ENCODE measurements at regions not wholly inside any gene's neighbourhood (a gene's known extent, or its start where the extent isn't known, plus 50 kb on each side); places are given as distances from the start of the nearest gene placed in this dataset.

GRCh38 chr4:13833171-13833804 lies 205.8 kb upstream of the BOD1L1 start:
- intact Hi-C loops (cut with micrococcal nuclease): no loop called here
- Mint-ChIP-seq H3K9me3 (no peaks in the 10 kb centered on the region), H3K36me3 (ENCODE audit: low read depth) (no peaks in the 10 kb centered on the region), H3K27ac (no peak overlapping the region), H3K4me1 (ENCODE audit: low read depth) (no peaks in the 10 kb centered on the region), H3K27me3 (ENCODE audit: low read depth) (no peaks in the 10 kb centered on the region), H3K4me3 (ENCODE audit: low read depth) (no peak overlapping the region)
- no peak for DNase-seq (ENCODE audit: low spot score)

DNA sequence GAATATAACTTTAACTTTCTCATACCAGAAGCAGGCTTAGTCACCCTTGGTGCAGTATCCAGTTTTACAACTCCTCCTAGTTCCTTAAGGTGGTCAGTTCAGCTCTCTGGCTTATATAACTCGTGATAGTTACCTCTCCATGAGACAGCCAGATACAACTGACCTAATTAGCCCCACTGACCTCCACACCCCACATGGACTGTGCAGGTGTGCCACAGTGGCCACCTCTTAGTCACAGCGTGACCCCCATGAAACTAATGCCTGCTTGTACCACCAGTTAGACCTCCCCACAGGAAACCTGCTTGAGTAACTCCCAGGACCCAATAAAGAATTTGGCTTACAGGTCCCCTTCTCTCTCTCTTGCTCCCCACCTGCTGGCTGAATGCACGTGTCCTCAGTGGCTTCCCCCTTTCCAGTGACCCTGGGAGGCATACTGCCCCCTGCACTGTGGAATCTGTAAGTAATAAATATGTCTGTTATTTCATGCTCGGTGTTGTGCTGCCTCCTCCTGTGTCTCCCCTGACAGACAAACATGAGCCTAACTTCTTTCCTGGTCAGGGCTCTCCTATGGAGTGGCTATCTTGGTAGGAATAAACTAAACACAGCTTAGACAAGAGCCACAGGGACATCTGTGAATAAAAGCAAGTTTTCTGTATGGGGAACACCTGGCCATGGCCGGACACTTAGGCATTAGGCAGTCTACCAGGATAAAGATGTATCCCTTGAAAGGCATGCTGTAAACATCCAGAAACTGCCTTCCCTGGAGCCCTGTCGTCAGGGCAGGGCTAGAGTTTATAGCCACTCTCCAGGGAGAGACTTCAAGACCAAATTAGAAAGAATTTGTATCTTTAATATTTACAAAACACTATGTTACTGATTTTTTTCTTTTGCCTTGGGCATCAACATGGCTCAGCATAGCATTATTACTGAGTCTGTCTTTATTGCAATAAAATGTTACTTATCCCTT lies 209.7 kb upstream of the BOD1L1 start:
- Mint-ChIP-seq H3K36me3 (ENCODE audit: low read depth) (no peaks in the 10 kb centered on the region), H3K4me1 (ENCODE audit: low read depth) (no peaks in the 10 kb centered on the region), H3K9me3 (no peaks in the 10 kb centered on the region), H3K4me3 (ENCODE audit: low read depth) (no peak overlapping the region), H3K27ac (no peak overlapping the region), H3K27me3 (ENCODE audit: low read depth) (no peaks in the 10 kb centered on the region)
- no peak for DNase-seq (ENCODE audit: low spot score)
- intact Hi-C loops (cut with micrococcal nuclease): no loop called here

- H3K9me3 Mint-ChIP-seq: no peaks in the 10 kb centered on the region
- H3K4me1 Mint-ChIP-seq (ENCODE audit: low read depth): no peaks in the 10 kb centered on the region
- H3K27me3 Mint-ChIP-seq (ENCODE audit: low read depth): no peaks in the 10 kb centered on the region
- intact Hi-C loops (cut with micrococcal nuclease): no loop called here
- H3K27ac Mint-ChIP-seq: no peak overlapping the region
- no peaks in the 10 kb centered on the region for H3K36me3 Mint-ChIP-seq (ENCODE audit: low read depth)
- no peak for DNase-seq (ENCODE audit: low spot score)
- no peak overlapping the region for H3K4me3 Mint-ChIP-seq (ENCODE audit: low read depth)
Measured at GRCh38 chr4:13840502-13841190, 213.1 kb upstream of the BOD1L1 start.

DNA sequence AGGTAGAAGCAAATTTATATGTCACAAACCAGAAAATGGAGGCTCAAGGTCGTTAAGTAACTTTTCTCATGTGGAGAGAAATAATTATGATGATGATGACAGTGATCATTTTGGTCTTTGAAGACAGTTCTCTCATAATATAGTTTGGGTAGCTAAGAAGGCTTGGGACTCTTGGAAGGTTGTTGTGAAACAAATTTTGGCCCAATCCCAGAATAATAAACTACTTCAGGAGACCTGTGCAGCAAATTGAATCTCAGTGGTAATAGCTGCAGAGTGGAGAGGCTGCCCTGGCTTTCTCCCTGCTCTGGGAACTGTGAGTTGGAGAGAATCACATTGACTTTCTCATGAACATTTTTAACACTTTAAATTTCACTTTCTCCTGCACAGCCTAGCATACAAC lies 217.2 kb upstream of the BOD1L1 start:
- no peaks in the 10 kb centered on the region for H3K36me3 Mint-ChIP-seq (ENCODE audit: low read depth)
- intact Hi-C loops (cut with micrococcal nuclease): no loop called here
- no peaks in the 10 kb centered on the region for H3K4me1 Mint-ChIP-seq (ENCODE audit: low read depth)
- no peaks in the 10 kb centered on the region for H3K27me3 Mint-ChIP-seq (ENCODE audit: low read depth)
- no peak overlapping the region for H3K4me3 Mint-ChIP-seq (ENCODE audit: low read depth)
- H3K9me3 Mint-ChIP-seq: no peaks in the 10 kb centered on the region
- H3K27ac Mint-ChIP-seq: no peak overlapping the region
- DNase-seq (ENCODE audit: low spot score): no peak

- no peaks in the 10 kb centered on the region for H3K27me3 Mint-ChIP-seq (ENCODE audit: low read depth)
- intact Hi-C loops (cut with micrococcal nuclease): no loop called here
- DNase-seq (ENCODE audit: low spot score): no peak
- H3K27ac Mint-ChIP-seq: no peak overlapping the region
- no peaks in the 10 kb centered on the region for H3K4me1 Mint-ChIP-seq (ENCODE audit: low read depth)
- H3K4me3 Mint-ChIP-seq (ENCODE audit: low read depth): no peak overlapping the region
- H3K9me3 Mint-ChIP-seq: no peaks in the 10 kb centered on the region
- H3K36me3 Mint-ChIP-seq (ENCODE audit: low read depth): no peaks in the 10 kb centered on the region
Measured at GRCh38 chr4:13849778-13850177, 222.3 kb upstream of the BOD1L1 start.

- intact Hi-C loops (cut with micrococcal nuclease): no loop called here
- Mint-ChIP-seq H3K9me3 (no peaks in the 10 kb centered on the region), H3K4me3 (ENCODE audit: low read depth) (no peak overlapping the region)
Measured at GRCh38 chr4:13851085-13851940, 223.8 kb upstream of the BOD1L1 start.

GRCh38 chr4:13852411-13852810 lies 224.9 kb upstream of the BOD1L1 start:
- Mint-ChIP-seq H3K27me3 (ENCODE audit: low read depth) (no peaks in the 10 kb centered on the region), H3K9me3 (no peaks in the 10 kb centered on the region), H3K27ac (no peak overlapping the region), H3K4me3 (ENCODE audit: low read depth) (no peak overlapping the region), H3K4me1 (ENCODE audit: low read depth) (no peaks in the 10 kb centered on the region), H3K36me3 (ENCODE audit: low read depth) (no peaks in the 10 kb centered on the region)
- no peak for DNase-seq (ENCODE audit: low spot score)
- intact Hi-C loops (cut with micrococcal nuclease): no loop called here

More at GRCh38 chr4:13851085-13851940, 223.8 kb upstream of the BOD1L1 start:
- Mint-ChIP-seq H3K4me1 (ENCODE audit: low read depth) (no peaks in the 10 kb centered on the region), H3K27ac (no peak overlapping the region), H3K27me3 (ENCODE audit: low read depth) (no peaks in the 10 kb centered on the region), H3K36me3 (ENCODE audit: low read depth) (no peaks in the 10 kb centered on the region)
- no peak for DNase-seq (ENCODE audit: low spot score)

GRCh38 chr4:13856387-13856786 lies 228.9 kb upstream of the BOD1L1 start:
- Mint-ChIP-seq H3K36me3 (ENCODE audit: low read depth) (no peaks in the 10 kb centered on the region), H3K9me3 (no peaks in the 10 kb centered on the region), H3K4me1 (ENCODE audit: low read depth) (no peaks in the 10 kb centered on the region)

DNA sequence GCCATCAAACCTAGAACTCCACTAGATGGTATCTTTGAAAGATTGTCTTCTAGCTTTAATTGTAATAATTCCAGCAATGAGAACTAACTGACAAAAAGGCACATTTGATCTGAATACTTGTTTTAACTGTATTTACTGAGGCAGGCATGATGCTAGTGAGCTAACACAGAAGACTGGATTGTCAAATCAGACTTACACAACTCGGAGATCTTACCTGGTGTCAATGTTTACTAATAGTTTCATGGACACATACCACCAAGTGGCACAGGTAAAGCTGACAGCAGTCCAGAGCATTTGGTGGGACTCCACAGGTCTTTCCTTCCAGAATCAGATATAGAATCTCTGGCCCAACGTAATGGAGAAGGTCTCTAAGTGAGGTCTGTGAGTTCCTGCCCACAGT lies 229.9 kb upstream of the BOD1L1 start:
- intact Hi-C loops (cut with micrococcal nuclease): no loop called here
- Mint-ChIP-seq H3K36me3 (ENCODE audit: low read depth) (no peaks in the 10 kb centered on the region), H3K27me3 (ENCODE audit: low read depth) (no peaks in the 10 kb centered on the region), H3K9me3 (no peaks in the 10 kb centered on the region), H3K4me1 (ENCODE audit: low read depth) (no peaks in the 10 kb centered on the region), H3K4me3 (ENCODE audit: low read depth) (no peak overlapping the region), H3K27ac (no peak overlapping the region)
- no peak for DNase-seq (ENCODE audit: low spot score)

More at GRCh38 chr4:13856387-13856786, 228.9 kb upstream of the BOD1L1 start:
- Mint-ChIP-seq H3K4me3 (ENCODE audit: low read depth) (no peak overlapping the region), H3K27me3 (ENCODE audit: low read depth) (no peaks in the 10 kb centered on the region), H3K27ac (no peak overlapping the region)
- intact Hi-C loops (cut with micrococcal nuclease): no loop called here
- DNase-seq (ENCODE audit: low spot score): no peak

DNA sequence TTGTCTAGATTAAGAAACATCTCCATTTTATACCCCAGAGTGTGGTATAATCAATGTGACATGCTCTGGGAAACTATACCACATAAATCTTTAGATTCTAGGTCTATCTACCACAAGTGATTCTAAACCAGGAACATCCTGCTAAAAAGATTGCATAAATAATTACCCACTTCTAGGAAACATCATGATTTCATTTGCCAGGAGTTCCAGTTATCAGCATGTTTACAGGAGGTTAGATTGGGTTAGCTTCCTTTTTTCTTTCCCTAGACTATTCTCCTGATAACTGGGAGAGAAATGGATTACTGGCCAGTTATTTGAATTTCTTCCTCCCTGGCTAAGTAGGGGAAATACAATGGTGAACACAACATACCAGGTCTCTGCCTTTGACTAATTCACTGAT lies 230.3 kb upstream of the BOD1L1 start:
- Mint-ChIP-seq H3K9me3 (no peaks in the 10 kb centered on the region), H3K4me3 (ENCODE audit: low read depth) (no peak overlapping the region), H3K27me3 (ENCODE audit: low read depth) (no peaks in the 10 kb centered on the region), H3K36me3 (ENCODE audit: low read depth) (no peaks in the 10 kb centered on the region), H3K4me1 (ENCODE audit: low read depth) (no peaks in the 10 kb centered on the region), H3K27ac (no peak overlapping the region)
- no peak for DNase-seq (ENCODE audit: low spot score)
- intact Hi-C loops (cut with micrococcal nuclease): no loop called here

DNA sequence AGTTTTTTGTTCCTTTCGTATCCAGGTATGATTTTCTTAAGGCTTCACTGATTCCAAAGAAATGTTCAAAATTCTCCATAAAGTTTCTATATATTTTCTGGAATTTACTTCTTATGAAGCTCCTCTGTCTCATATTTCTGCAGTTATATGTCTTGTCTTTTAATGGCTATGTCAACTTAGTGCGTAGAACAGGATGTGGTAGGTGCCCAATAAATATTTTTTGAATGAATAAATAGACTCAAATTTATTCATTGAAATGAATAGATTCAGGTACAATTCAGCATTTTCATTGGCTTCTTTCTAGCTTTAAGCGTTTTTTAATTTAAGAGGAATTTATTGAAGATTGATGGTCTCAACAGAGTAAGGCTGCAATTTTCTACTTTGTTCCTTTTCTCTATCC lies 231.9 kb upstream of the BOD1L1 start:
- H3K4me3 Mint-ChIP-seq (ENCODE audit: low read depth): no peak overlapping the region
- H3K9me3 Mint-ChIP-seq: no peaks in the 10 kb centered on the region
- no peak for DNase-seq (ENCODE audit: low spot score)
- H3K36me3 Mint-ChIP-seq (ENCODE audit: low read depth): no peaks in the 10 kb centered on the region
- no peaks in the 10 kb centered on the region for H3K27me3 Mint-ChIP-seq (ENCODE audit: low read depth)
- no peaks in the 10 kb centered on the region for H3K4me1 Mint-ChIP-seq (ENCODE audit: low read depth)
- intact Hi-C loops (cut with micrococcal nuclease): no loop called here
- no peak overlapping the region for H3K27ac Mint-ChIP-seq

DNA sequence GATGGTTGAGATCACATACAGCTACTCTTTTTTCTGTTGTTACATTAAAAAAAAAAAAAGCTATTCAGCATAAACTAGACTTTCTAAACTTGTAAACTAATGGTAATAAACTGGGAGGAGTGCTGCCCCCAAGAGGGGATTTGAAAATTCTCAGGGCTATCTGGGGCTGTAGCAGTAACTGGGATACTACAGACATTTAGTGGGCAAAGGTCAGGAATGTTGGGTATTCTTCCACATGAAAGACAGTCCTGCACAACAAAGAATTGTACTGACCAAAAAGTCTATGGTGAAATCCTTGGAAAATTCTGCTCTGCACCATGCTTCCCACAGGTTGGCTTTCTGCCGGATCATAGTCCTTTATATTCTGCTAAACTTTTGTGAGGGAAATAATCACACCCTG lies 232.6 kb upstream of the BOD1L1 start:
- H3K4me3 Mint-ChIP-seq (ENCODE audit: low read depth): no peak overlapping the region
- H3K27me3 Mint-ChIP-seq (ENCODE audit: low read depth): no peaks in the 10 kb centered on the region
- DNase-seq (ENCODE audit: low spot score): no peak
- H3K4me1 Mint-ChIP-seq (ENCODE audit: low read depth): no peaks in the 10 kb centered on the region
- no peak overlapping the region for H3K27ac Mint-ChIP-seq
- intact Hi-C loops (cut with micrococcal nuclease): no loop called here
- H3K9me3 Mint-ChIP-seq: no peaks in the 10 kb centered on the region
- no peaks in the 10 kb centered on the region for H3K36me3 Mint-ChIP-seq (ENCODE audit: low read depth)
